Activated CD4-positive, alpha-beta T cell treated with anti-CD3 and anti-CD28 coated beads for 36 hours (primary cell): ENCODE measurements at regions not wholly inside any gene's neighbourhood (a gene's known extent, or its start where the extent isn't known, plus 50 kb on each side); places are given as distances from the start of the nearest gene placed in this dataset.

Source experiments
- ATAC-seq: fragments of 200-7000 bp; cut with Tn5 transposase; one replicate; pipeline ENCODE4 v1.10.0; 2021; ENCODE audit warnings: mild to moderate bottlenecking, moderate library complexity
- CTCF ChIA-PET: fragments of 350-600 bp; sonication (Branson Sonifier 250); formaldehyde crosslinking; loops from one replicate; lab custom pipeline; 2021; ENCODE audit warnings: antibody characterized with exemption; lab: Charles Lee
- POLR2A ChIA-PET: fragments of 350-600 bp; sonication (Branson Sonifier 250); formaldehyde crosslinking; loops from one replicate; lab custom pipeline; 2021; ENCODE audit warnings: antibody characterized with exemption, inconsistent platforms; lab: Charles Lee
- DNase-seq: peaks from one replicate; pipeline ENCODE4 v3.0.0-alpha.2; 2020
- H3K27ac Mint-ChIP-seq: one replicate; pipeline ENCODE4 v1.8.0; 2021; ENCODE audit warnings: mixed read lengths
- H3K27me3 Mint-ChIP-seq: one replicate; pipeline ENCODE4 v1.8.0; 2021; ENCODE audit warnings: mixed read lengths
- H3K36me3 Mint-ChIP-seq: one replicate; pipeline ENCODE4 v1.8.0; 2021; ENCODE audit warnings: low read depth, mixed read lengths
- H3K4me1 Mint-ChIP-seq: one replicate; pipeline ENCODE4 v1.8.0; 2021; ENCODE audit warnings: mixed read lengths
- H3K4me3 Mint-ChIP-seq: one replicate; pipeline ENCODE4 v1.8.0; 2021; ENCODE audit warnings: mild to moderate bottlenecking, moderate library complexity, mixed read lengths
- H3K9me3 Mint-ChIP-seq: one replicate; pipeline ENCODE4 v1.8.0; 2021; ENCODE audit warnings: low read depth, mixed read lengths
- intact Hi-C, 2 experiments: fragments of 100-400 bp; cut with DNase I in 1 of 2; cut with micrococcal nuclease in 1 of 2; formaldehyde crosslinking; loops; one replicate each; pipeline versions ENCODE4 v1.14.2 to v1.15.1; 2022 to 2024; cut with DNase I, micrococcal nuclease

- CTCF ChIA-PET, result interaction anchor here (0.6 kb wide), 2 partner anchors 39 to 53 kb away, joined by 3 read pairs; no protein-coding TSS in a partner anchor
- Mint-ChIP-seq H3K4me3 (no peak overlapping the region), H3K27ac (no peak overlapping the region), H3K27me3 (no peaks in the 10 kb centered on the region), H3K36me3 (no peaks in the 10 kb centered on the region), H3K4me1 (no peaks in the 10 kb centered on the region), H3K9me3 (no peaks in the 10 kb centered on the region)
- no peak for ATAC-seq
- DNase-seq, result no peak
- intact Hi-C loops, result no loop called here
- POLR2A ChIA-PET, result no interaction called here
These were observed 945.9 kb downstream of the GRID1 start for GRCh38 chr10:85420501-85421191.

DNA sequence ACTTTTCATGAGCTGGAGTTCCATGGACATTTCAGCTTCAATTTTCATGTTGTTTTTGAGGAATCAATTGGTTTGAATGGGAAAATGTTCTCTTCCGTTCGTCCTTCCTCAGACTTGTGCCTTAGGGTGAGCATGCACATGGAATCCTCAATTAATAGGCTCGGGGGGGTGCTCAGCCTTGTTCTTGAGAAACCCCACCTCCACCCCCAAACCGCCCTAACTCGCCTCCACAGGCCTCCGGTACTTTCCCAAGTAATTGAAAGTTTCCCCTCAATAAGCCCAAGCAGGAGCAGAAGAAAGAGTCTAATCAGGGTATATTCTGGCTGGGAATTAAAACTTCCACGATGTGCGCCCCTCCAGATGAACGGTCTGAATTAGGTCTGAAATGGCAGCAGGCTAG lies 945.2 kb downstream of the GRID1 start:
- DNase-seq, result no peak
- H3K27ac Mint-ChIP-seq, result no peak overlapping the region
- no peaks in the 10 kb centered on the region for H3K4me1 Mint-ChIP-seq
- no peak overlapping the region for H3K4me3 Mint-ChIP-seq
- no peaks in the 10 kb centered on the region for H3K9me3 Mint-ChIP-seq
- no peak for ATAC-seq
- no peaks in the 10 kb centered on the region for H3K36me3 Mint-ChIP-seq
- POLR2A ChIA-PET, result no interaction called here
- no peaks in the 10 kb centered on the region for H3K27me3 Mint-ChIP-seq
- CTCF ChIA-PET, result interaction anchor here (0.6 kb wide), 1 partner anchor 53 kb away, joined by 3 read pairs; no protein-coding TSS in a partner anchor
- intact Hi-C loops, result no loop called here

DNA sequence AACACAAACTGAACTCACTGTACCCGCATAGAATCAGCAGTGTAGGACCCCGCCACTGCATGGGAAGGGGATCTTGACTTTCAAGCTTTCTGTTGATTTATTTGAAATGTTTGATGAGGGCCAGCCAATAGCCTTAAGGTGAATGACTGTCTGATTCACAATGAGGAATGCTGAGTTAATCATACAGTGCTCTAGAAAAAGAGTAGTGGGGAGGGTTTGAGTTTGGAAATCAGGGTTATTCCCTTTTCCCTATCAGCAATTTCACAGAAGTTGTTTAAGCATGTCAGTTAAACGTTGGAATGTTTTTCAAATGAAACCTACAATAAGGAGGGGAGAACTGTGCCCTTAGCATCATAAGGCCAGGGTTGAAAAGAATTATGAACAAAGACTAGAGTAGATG lies 937.5 kb downstream of the GRID1 start:
- H3K9me3 Mint-ChIP-seq, result no peaks in the 10 kb centered on the region
- H3K27me3 Mint-ChIP-seq, result peaks cover 6% of the 10 kb centered on the region
- no peaks in the 10 kb centered on the region for H3K4me1 Mint-ChIP-seq
- H3K27ac Mint-ChIP-seq, result no peak overlapping the region
- no peak for DNase-seq
- intact Hi-C loops, result no loop called here
- H3K4me3 Mint-ChIP-seq, result no peak overlapping the region
- ATAC-seq, result no peak
- POLR2A ChIA-PET, result no interaction called here
- CTCF ChIA-PET, result no interaction called here
- H3K36me3 Mint-ChIP-seq, result no peaks in the 10 kb centered on the region

DNA sequence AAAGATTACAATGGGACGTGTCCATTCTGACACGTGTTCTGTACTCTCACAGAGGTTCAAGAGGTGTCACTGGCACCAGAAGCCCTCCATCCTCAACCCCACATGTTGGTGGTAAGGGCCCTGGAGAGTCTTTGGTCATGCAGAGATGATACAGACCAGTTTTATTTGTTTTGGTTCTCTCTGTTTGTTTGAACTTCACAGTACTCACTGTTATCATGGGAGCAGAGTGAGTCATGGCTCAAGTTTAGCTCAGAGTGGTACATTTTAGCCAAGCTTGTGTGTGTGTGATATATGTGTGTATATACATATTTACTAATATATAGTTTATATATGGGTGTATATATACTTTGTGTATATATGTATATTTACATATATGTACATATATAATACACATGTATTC lies 935.6 kb downstream of the GRID1 start:
- no peak for DNase-seq
- Mint-ChIP-seq H3K27ac (no peak overlapping the region), H3K36me3 (no peaks in the 10 kb centered on the region), H3K4me3 (no peak overlapping the region), H3K27me3 (peaks cover 6% of the 10 kb centered on the region), H3K9me3 (no peaks in the 10 kb centered on the region), H3K4me1 (no peaks in the 10 kb centered on the region)
- ATAC-seq, result no peak
- ChIA-PET POLR2A (no interaction called here), CTCF (no interaction called here)
- intact Hi-C loops, result no loop called here

GRCh38 chr10:85433248-85433647 lies 933.3 kb downstream of the GRID1 start:
- POLR2A ChIA-PET, result no interaction called here
- ATAC-seq (no peak), DNase-seq (no peak)
- intact Hi-C loops, result no loop called here
- Mint-ChIP-seq H3K27ac (no peak overlapping the region), H3K27me3 (peaks cover 13% of the 10 kb centered on the region), H3K4me3 (no peak overlapping the region), H3K36me3 (no peaks in the 10 kb centered on the region), H3K4me1 (no peaks in the 10 kb centered on the region), H3K9me3 (no peaks in the 10 kb centered on the region)
- CTCF ChIA-PET, result no interaction called here

DNA sequence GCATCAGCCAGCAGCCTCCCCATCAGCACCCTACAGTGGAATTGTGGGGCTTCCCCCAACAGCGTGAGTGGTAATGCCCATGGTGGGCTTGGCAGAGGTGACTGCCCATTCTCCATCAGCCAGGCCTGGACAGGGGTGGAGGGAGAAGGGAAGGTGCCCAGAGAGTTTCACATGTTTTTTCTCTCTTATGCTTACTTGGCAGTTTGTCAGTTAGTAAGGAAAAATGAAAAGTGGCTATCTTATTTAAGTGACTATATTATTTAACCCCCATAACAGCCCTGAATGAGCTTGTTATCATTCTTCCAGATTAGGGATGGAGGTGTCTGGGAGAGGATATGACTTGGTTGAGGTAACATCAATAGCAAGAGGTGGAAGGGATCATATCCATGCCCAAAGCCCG lies 921.7 kb downstream of the GRID1 start:
- Mint-ChIP-seq H3K4me3 (no peak overlapping the region), H3K27me3 (peaks cover 4% of the 10 kb centered on the region), H3K9me3 (no peaks in the 10 kb centered on the region), H3K4me1 (no peaks in the 10 kb centered on the region), H3K27ac (no peak overlapping the region), H3K36me3 (no peaks in the 10 kb centered on the region)
- POLR2A ChIA-PET, result no interaction called here
- no peak for ATAC-seq
- DNase-seq, result no peak
- CTCF ChIA-PET, result no interaction called here
- intact Hi-C loops, result no loop called here

- H3K27me3 Mint-ChIP-seq, result peaks cover 5% of the 10 kb centered on the region
- DNase-seq, result no peak
- CTCF ChIA-PET, result no interaction called here
- intact Hi-C loops, result no loop called here
- H3K36me3 Mint-ChIP-seq, result no peaks in the 10 kb centered on the region
- H3K27ac Mint-ChIP-seq, result no peak overlapping the region
- ATAC-seq, result no peak
- no peaks in the 10 kb centered on the region for H3K4me1 Mint-ChIP-seq
- no peaks in the 10 kb centered on the region for H3K9me3 Mint-ChIP-seq
- no peak overlapping the region for H3K4me3 Mint-ChIP-seq
- POLR2A ChIA-PET, result no interaction called here
These were observed 920.9 kb downstream of the GRID1 start for GRCh38 chr10:85445702-85446101.

- peaks cover 5% of the 10 kb centered on the region for H3K27me3 Mint-ChIP-seq
- intact Hi-C loops, result no loop called here
- no peaks in the 10 kb centered on the region for H3K4me1 Mint-ChIP-seq
- no peak for ATAC-seq
- H3K27ac Mint-ChIP-seq, result no peak overlapping the region
- H3K9me3 Mint-ChIP-seq, result no peaks in the 10 kb centered on the region
- ChIA-PET POLR2A (no interaction called here), CTCF (interaction anchor here (0.7 kb wide), 1 partner anchor 26 kb away, joined by 4 read pairs; no protein-coding TSS in a partner anchor)
- no peaks in the 10 kb centered on the region for H3K36me3 Mint-ChIP-seq
- H3K4me3 Mint-ChIP-seq, result no peak overlapping the region
- no peak for DNase-seq
These were observed 919.8 kb downstream of the GRID1 start for GRCh38 chr10:85446827-85447226.

DNA sequence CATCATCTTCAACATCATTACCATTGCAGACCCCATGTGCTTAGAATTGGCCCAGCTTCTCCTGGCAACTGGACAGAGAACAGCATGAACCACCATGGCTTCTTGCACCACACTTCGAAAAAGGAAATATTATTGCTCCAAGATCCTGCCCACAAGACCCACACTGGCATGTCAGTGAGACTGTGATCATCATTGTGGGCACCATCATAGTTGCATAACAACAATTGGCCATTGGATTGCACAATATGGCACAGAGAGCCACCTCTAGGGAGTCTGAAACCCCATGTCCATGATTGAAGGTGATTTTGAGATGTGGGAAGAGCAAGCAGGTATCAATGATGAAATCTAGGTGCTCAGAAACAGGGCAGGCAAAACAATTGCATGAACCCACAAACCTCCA lies 918.9 kb downstream of the GRID1 start:
- Mint-ChIP-seq H3K36me3 (no peaks in the 10 kb centered on the region), H3K27me3 (peaks cover 5% of the 10 kb centered on the region), H3K27ac (no peak overlapping the region), H3K4me1 (no peaks in the 10 kb centered on the region), H3K4me3 (no peak overlapping the region), H3K9me3 (no peaks in the 10 kb centered on the region)
- ChIA-PET POLR2A (no interaction called here), CTCF (no interaction called here)
- DNase-seq (no peak), ATAC-seq (no peak)
- intact Hi-C loops, result no loop called here

DNA sequence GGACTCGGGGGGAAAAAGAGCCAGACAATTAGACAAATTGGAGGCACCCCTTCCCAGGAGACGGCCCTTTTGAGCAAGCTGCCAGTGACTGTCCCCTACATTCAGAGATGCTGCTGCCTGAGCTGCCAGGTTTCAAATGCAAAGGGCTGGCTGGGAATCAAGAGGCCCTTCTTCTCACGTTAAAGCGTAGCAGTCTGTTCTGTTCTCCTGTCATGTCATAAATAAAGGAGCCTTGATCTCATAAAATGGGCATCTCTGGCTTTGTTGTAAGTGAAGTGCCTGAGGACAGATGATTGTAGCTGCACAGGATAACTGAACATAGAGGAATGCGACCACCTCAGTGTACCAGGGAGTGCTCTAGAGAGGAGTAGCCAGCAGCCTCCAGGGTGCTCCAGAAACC lies 917.9 kb downstream of the GRID1 start:
- CTCF ChIA-PET, result interaction anchor here (0.8 kb wide), 1 partner anchor 679 kb away, joined by 3 read pairs; no protein-coding TSS in a partner anchor
- DNase-seq, result no peak
- intact Hi-C loops, result no loop called here
- Mint-ChIP-seq H3K9me3 (no peaks in the 10 kb centered on the region), H3K36me3 (no peaks in the 10 kb centered on the region), H3K27me3 (peaks cover 2% of the 10 kb centered on the region), H3K27ac (no peak overlapping the region), H3K4me1 (no peaks in the 10 kb centered on the region), H3K4me3 (no peak overlapping the region)
- no peak for ATAC-seq
- POLR2A ChIA-PET, result no interaction called here

GRCh38 chr10:85454386-85454785 lies 912.2 kb downstream of the GRID1 start:
- Mint-ChIP-seq H3K9me3 (no peaks in the 10 kb centered on the region), H3K4me1 (no peaks in the 10 kb centered on the region), H3K27me3 (peaks cover 7% of the 10 kb centered on the region), H3K4me3 (no peak overlapping the region), H3K27ac (no peak overlapping the region), H3K36me3 (no peaks in the 10 kb centered on the region)
- intact Hi-C loops, result no loop called here
- ChIA-PET CTCF (no interaction called here), POLR2A (no interaction called here)
- no peak for ATAC-seq
- no peak for DNase-seq

- H3K9me3 Mint-ChIP-seq, result no peaks in the 10 kb centered on the region
- no peak overlapping the region for H3K27ac Mint-ChIP-seq
- H3K27me3 Mint-ChIP-seq, result peaks cover 9% of the 10 kb centered on the region
- ChIA-PET CTCF (no interaction called here), POLR2A (no interaction called here)
- DNase-seq, result no peak
- ATAC-seq, result no peak
- no peaks in the 10 kb centered on the region for H3K4me1 Mint-ChIP-seq
- H3K4me3 Mint-ChIP-seq, result no peak overlapping the region
- no peaks in the 10 kb centered on the region for H3K36me3 Mint-ChIP-seq
- intact Hi-C loops, result no loop called here
These were observed 909.4 kb downstream of the GRID1 start for GRCh38 chr10:85457191-85457590.
